ENCODE measurements at regions not wholly inside any gene's neighbourhood (a gene's known extent, or its start where the extent isn't known, plus 50 kb on each side); places are given as distances from the start of the nearest gene placed in this dataset.

GRCh38 chr4:13763707-13764106, 136.2 kb upstream of the BOD1L1 start:
- TF ChIP-seq, protein P1, sequence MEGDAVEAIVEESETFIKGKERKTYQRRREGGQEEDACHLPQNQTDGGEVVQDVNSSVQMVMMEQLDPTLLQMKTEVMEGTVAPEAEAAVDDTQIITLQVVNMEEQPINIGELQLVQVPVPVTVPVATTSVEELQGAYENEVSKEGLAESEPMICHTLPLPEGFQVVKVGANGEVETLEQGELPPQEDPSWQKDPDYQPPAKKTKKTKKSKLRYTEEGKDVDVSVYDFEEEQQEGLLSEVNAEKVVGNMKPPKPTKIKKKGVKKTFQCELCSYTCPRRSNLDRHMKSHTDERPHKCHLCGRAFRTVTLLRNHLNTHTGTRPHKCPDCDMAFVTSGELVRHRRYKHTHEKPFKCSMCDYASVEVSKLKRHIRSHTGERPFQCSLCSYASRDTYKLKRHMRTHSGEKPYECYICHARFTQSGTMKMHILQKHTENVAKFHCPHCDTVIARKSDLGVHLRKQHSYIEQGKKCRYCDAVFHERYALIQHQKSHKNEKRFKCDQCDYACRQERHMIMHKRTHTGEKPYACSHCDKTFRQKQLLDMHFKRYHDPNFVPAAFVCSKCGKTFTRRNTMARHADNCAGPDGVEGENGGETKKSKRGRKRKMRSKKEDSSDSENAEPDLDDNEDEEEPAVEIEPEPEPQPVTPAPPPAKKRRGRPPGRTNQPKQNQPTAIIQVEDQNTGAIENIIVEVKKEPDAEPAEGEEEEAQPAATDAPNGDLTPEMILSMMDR (IDR thresholded peaks at IDR 0.05) = no peak
- TF ChIP-seq POLR2A (IDR thresholded peaks at IDR 0.05) = no peak
